ENCODE measurements at regions not wholly inside any gene's neighbourhood (a gene's known extent, or its start where the extent isn't known, plus 50 kb on each side); places are given as distances from the start of the nearest gene placed in this dataset.

DNA sequence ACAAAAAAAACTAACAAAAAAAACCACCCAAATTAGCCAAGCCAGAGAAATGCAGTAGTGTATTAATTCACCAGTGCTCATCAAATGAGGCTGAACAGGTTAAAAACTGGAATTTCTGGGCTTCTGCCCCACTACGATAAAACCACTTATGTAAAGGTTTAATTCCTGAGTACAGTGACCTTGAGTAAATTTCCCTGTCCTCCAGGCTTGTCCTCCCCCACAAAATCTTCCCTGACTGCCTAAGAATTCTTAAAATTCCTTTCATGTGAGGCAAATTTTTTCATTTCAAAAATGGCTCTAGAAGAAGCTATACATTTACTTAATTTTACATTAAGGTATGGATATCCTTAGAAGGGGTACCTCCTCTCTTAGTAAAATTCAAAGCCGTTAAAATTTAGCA lies 80.1 kb upstream of the ID4 start:
- no peak overlapping the region for H3K27ac ChIP-seq
- no peak for TF ChIP-seq CTCF (conservative IDR thresholded peaks at IDR 0.05)

GRCh38 chr6:19759117-19759880 lies 77.9 kb upstream of the ID4 start:
- no peak overlapping the region for H3K27ac ChIP-seq
- no peak for TF ChIP-seq CTCF (conservative IDR thresholded peaks at IDR 0.05)

DNA sequence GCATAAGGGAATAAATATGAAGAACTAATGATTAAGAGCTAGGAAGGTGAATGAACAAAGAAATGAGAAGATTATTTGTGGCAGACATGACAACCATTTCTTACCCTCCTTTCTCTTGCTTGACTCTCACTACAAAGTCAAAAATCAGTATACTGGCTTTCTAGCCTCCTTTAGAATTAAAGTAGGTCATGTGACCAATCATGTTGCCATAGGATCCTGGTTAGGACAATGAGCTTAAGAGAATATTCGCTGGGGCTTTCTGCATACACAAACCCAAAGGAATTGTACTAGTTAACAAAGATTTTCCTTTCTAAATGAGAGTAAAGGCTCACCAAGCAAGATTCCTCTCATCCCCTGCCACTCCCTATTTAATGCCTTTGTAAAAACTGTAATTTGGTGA lies 76.0 kb upstream of the ID4 start:
- H3K27ac ChIP-seq: no peak overlapping the region
- no peak for TF ChIP-seq CTCF (conservative IDR thresholded peaks at IDR 0.05)

- no peak overlapping the region for H3K27ac ChIP-seq
- TF ChIP-seq CTCF (conservative IDR thresholded peaks at IDR 0.05): no peak
These were observed 65.3 kb upstream of the ID4 start for GRCh38 chr6:19771753-19772336.

GRCh38 chr6:19772891-19773290 lies 64.3 kb upstream of the ID4 start:
- H3K27ac ChIP-seq: no peak overlapping the region
- no peak for TF ChIP-seq CTCF (conservative IDR thresholded peaks at IDR 0.05)

DNA sequence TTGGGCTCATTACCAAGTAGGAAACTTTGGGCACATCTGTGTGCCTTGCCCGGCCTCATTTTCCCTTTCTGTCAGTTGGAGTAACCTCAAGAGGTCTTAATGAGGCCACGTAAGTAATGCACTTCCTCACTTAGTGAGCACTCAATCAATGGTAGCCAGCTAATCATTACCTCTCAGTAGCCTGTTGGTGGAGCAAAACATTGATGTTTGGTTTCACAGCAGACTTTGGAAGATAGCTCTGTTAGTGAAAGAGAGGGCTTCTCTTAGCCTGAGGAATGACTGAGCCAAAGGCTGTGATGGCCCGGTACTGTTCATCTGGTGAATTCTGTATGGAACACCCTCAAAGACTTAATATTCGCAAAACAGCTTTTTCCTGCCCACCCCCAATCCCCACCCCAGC lies 55.9 kb upstream of the ID4 start:
- TF ChIP-seq CTCF (conservative IDR thresholded peaks at IDR 0.05): no peak
- no peak overlapping the region for H3K27ac ChIP-seq

- TF ChIP-seq CTCF (conservative IDR thresholded peaks at IDR 0.05): no peak
These were observed 54.6 kb upstream of the ID4 start for GRCh38 chr6:19782588-19782987.

More at GRCh38 chr6:19782588-19782987, 54.6 kb upstream of the ID4 start:
- no peak overlapping the region for H3K27ac ChIP-seq
